Ishikawa (cell line): ENCODE measurements at regions not wholly inside any gene's neighbourhood (a gene's known extent, or its start where the extent isn't known, plus 50 kb on each side); places are given as distances from the start of the nearest gene placed in this dataset.

ENCODE experiments used
- CEBPB ChIP-seq: IDR thresholded peaks from 2 replicates; pipeline ENCODE4 v1.6.1; 2012
- REST ChIP-seq: IDR thresholded peaks from 2 replicates; pipeline ENCODE4 v1.6.1; 2012; ENCODE audit warnings: low read depth, mild to moderate bottlenecking
- TAF1 ChIP-seq: IDR thresholded peaks from 2 replicates; pipeline ENCODE4 v1.6.1; 2012; ENCODE audit warnings: low read depth, mild to moderate bottlenecking
- YY1 ChIP-seq: IDR thresholded peaks from 2 replicates; pipeline ENCODE4 v1.6.1; 2012; ENCODE audit warnings: low read depth
- ZBTB7A ChIP-seq: IDR thresholded peaks from 2 replicates; pipeline ENCODE4 v1.6.1; 2012; ENCODE audit warnings: low read depth
- TF ChIP-seq, protein P1 (sequence below): IDR thresholded peaks from 2 replicates; pipeline ENCODE4 v1.6.1; 2012

DNA sequence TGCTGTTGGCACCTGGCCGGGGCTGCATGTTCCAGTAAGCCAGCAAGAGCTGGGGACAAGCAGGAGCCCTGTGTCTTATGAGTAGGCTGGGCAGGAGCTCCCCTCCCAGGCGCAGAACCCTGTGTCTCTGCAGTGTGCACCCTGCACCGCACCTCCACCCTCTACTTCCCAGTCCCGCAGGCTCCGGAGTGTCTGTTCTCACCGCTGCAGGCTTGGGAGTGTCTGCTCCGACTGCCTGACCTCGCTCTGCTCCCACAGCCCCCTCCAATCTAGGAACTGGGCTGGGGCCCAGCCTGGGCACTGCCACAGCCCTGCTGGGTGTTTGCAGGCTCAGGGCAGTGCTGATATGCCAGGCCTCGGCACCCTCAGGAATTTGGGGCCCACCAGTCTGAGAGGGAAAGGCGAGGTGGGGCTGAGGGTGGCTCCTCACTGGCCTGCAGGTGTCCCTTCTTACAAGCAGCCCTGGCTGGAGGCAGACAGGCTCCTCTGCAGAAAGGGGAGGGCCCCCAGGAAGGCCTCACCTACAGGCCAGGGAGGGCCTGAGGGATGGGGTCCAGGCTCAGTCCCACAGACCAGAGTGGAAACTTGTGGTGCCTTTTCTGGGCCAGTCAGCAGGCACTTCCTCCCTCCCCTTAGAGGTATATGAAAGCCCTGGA, 871.6 kb upstream of the GJE1 start:
- TF ChIP-seq, protein P1, sequence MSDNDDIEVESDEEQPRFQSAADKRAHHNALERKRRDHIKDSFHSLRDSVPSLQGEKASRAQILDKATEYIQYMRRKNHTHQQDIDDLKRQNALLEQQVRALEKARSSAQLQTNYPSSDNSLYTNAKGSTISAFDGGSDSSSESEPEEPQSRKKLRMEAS, result no peak
- TF ChIP-seq YY1 (no peak), TAF1 (no peak), REST (no peak), ZBTB7A (no peak), CEBPB (no peak)
